CD4-positive, alpha-beta T cell treated with Interleukin-4 for 4 hours (primary cell): ENCODE measurements at regions not wholly inside any gene's neighbourhood (a gene's known extent, or its start where the extent isn't known, plus 50 kb on each side); places are given as distances from the start of the nearest gene placed in this dataset.

Experiments used
- DNase-seq: peaks from one replicate; pipeline ENCODE4 v3.0.0-alpha.2; 2020

- no peak for DNase-seq
Observed at GRCh38 chr20:39277185-39277584, 315.0 kb downstream of the DHX35 start.

- no peak for DNase-seq
Observed at GRCh38 chr20:39270837-39271604, 308.9 kb downstream of the DHX35 start.

- DNase-seq = no peak
Observed at GRCh38 chr20:39269493-39270217, 307.5 kb downstream of the DHX35 start.

- no peak for DNase-seq
Observed at GRCh38 chr20:39268981-39269461, 306.9 kb downstream of the DHX35 start.

GRCh38 chr20:39268491-39268951 lies 306.4 kb downstream of the DHX35 start:
- no peak for DNase-seq

- no peak for DNase-seq
Observed at GRCh38 chr20:39266989-39267388, 304.8 kb downstream of the DHX35 start.

- DNase-seq = peak; percentile 24
Observed at GRCh38 chr20:39264506-39265172, 302.5 kb downstream of the DHX35 start.

- no peak for DNase-seq
Observed at GRCh38 chr20:39263076-39263475, 300.9 kb downstream of the DHX35 start.

GRCh38 chr20:39259808-39260207 lies 297.7 kb downstream of the DHX35 start:
- no peak for DNase-seq

- no peak for DNase-seq
Observed at GRCh38 chr20:39259010-39259803, 297.1 kb downstream of the DHX35 start.

GRCh38 chr20:39258253-39258652 lies 296.1 kb downstream of the DHX35 start:
- DNase-seq = no peak

GRCh38 chr20:39253051-39253755 lies 291.1 kb downstream of the DHX35 start:
- DNase-seq = no peak

GRCh38 chr20:39252035-39252434 lies 289.9 kb downstream of the DHX35 start:
- DNase-seq = no peak

GRCh38 chr20:39249798-39250197 lies 287.7 kb downstream of the DHX35 start:
- no peak for DNase-seq

GRCh38 chr20:39248862-39249485 lies 286.8 kb downstream of the DHX35 start:
- DNase-seq = no peak

GRCh38 chr20:39248171-39248861 lies 286.2 kb downstream of the DHX35 start:
- no peak for DNase-seq

- DNase-seq = no peak
Observed at GRCh38 chr20:39246436-39246835, 284.3 kb downstream of the DHX35 start.

- no peak for DNase-seq
Observed at GRCh38 chr20:39245685-39246311, 283.7 kb downstream of the DHX35 start.

- DNase-seq = no peak
Observed at GRCh38 chr20:39243962-39244361, 281.8 kb downstream of the DHX35 start.

GRCh38 chr20:39242614-39243013 lies 280.5 kb downstream of the DHX35 start:
- DNase-seq = no peak
